HG03135 (cell line): ENCODE measurements at regions not wholly inside any gene's neighbourhood (a gene's known extent, or its start where the extent isn't known, plus 50 kb on each side); places are given as distances from the start of the nearest gene placed in this dataset.

ENCODE experiments used
- ATAC-seq: cut with Tn5 transposase; IDR thresholded peaks from one replicate; pipeline ENCODE4 v1.9.1; 2021; ENCODE audit warnings: mild to moderate bottlenecking, moderate library complexity; ENCODE audit not compliant: unreplicated experiment

- no peak for ATAC-seq
Measured at GRCh38 chr2:11920993-11921583, 174.7 kb downstream of the LPIN1 start.

- no peak for ATAC-seq
Measured at GRCh38 chr2:11922294-11922693, 175.9 kb downstream of the LPIN1 start.

- no peak for ATAC-seq
Measured at GRCh38 chr2:11923935-11924334, 177.5 kb downstream of the LPIN1 start.

GRCh38 chr2:11925295-11926066 is 179.0 kb downstream of the LPIN1 start:
- ATAC-seq: no peak

- no peak for ATAC-seq
Measured at GRCh38 chr2:11930211-11930761, 183.9 kb downstream of the LPIN1 start.

- ATAC-seq: no peak
Measured at GRCh38 chr2:11932048-11932512, 185.6 kb downstream of the LPIN1 start.

GRCh38 chr2:11932962-11933361 is 186.5 kb downstream of the LPIN1 start:
- ATAC-seq: no peak

GRCh38 chr2:11933854-11934253 is 187.4 kb downstream of the LPIN1 start:
- ATAC-seq: peak; percentile 80

- ATAC-seq: no peak
Measured at GRCh38 chr2:11936761-11937160, 190.3 kb downstream of the LPIN1 start.

- no peak for ATAC-seq
Measured at GRCh38 chr2:11938196-11938595, 191.8 kb downstream of the LPIN1 start.

GRCh38 chr2:11939523-11939922 is 193.1 kb downstream of the LPIN1 start:
- ATAC-seq: no peak

GRCh38 chr2:11940121-11940743 is 193.8 kb downstream of the LPIN1 start:
- no peak for ATAC-seq

GRCh38 chr2:11940799-11941198 is 194.4 kb downstream of the LPIN1 start:
- no peak for ATAC-seq

GRCh38 chr2:11941201-11942177 is 195.1 kb downstream of the LPIN1 start:
- no peak for ATAC-seq

- no peak for ATAC-seq
Measured at GRCh38 chr2:11942178-11942569, 195.7 kb downstream of the LPIN1 start.

GRCh38 chr2:11944311-11944710 is 197.9 kb downstream of the LPIN1 start:
- ATAC-seq: no peak

- peak; percentile 91 for ATAC-seq
Measured at GRCh38 chr2:11945139-11946126, 199.0 kb downstream of the LPIN1 start.

GRCh38 chr2:11947956-11948355 is 201.5 kb downstream of the LPIN1 start:
- ATAC-seq: no peak

GRCh38 chr2:11949732-11950523 is 203.5 kb downstream of the LPIN1 start:
- no peak for ATAC-seq
